ENCODE measurements at regions not wholly inside any gene's neighbourhood (a gene's known extent, or its start where the extent isn't known, plus 50 kb on each side); places are given as distances from the start of the nearest gene placed in this dataset.

DNA sequence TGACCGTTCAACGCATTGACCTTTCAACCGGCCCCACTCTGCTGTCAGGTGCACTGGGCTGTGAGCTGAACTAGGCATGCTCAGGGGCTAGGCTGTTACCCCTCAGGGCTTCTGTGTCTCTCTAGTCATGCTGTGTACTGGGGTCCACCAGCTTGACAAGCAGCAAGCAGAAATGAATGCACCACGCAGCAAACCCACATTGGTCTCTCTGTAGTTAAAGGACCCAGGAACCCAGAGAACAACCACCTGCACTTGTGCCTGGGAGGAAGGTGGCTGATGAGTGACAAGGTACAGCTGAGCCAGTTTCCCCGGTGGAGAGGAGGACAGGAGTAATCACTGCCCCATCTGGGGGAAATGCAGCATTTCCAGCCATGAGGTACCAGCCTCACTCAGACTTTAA lies 159.9 kb downstream of the USP12 start:
- TF ChIP-seq CTCF (IDR thresholded peaks at IDR 0.05) (no peak), POLR2A (IDR thresholded peaks at IDR 0.05) (no peak), EP300 (IDR thresholded peaks at IDR 0.05) (no peak)
